ENCODE measurements at regions not wholly inside any gene's neighbourhood (a gene's known extent, or its start where the extent isn't known, plus 50 kb on each side); places are given as distances from the start of the nearest gene placed in this dataset.

GRCh38 chr6:22349051-22349450 is 52.2 kb upstream of the PRL start:
- TF ChIP-seq CTCF (IDR thresholded peaks at IDR 0.05) (no peak), POLR2A (IDR thresholded peaks at IDR 0.05) (no peak)

Data from Peyer's patch (tissue), 4 donors.